GM12874 (cell line): ENCODE measurements at regions not wholly inside any gene's neighbourhood (a gene's known extent, or its start where the extent isn't known, plus 50 kb on each side); places are given as distances from the start of the nearest gene placed in this dataset.

Experiments
- CTCF ChIP-seq: IDR thresholded peaks from 2 replicates; pipeline ENCODE4 v1.5.1; 2011; ENCODE audit warnings: low read depth, mild to moderate bottlenecking, control low read depth, low read length, moderate library complexity; ENCODE audit not compliant: insufficient read depth

GRCh38 chr6:156617376-156617775, 159.8 kb upstream of the ARID1B start:
- TF ChIP-seq CTCF, result no peak

GRCh38 chr6:156616495-156616894, 160.7 kb upstream of the ARID1B start:
- no peak for TF ChIP-seq CTCF

- no peak for TF ChIP-seq CTCF
Observed at GRCh38 chr6:156613996-156614395, 163.2 kb upstream of the ARID1B start.

- TF ChIP-seq CTCF, result no peak
Observed at GRCh38 chr6:156612361-156612760, 164.8 kb upstream of the ARID1B start.

- no peak for TF ChIP-seq CTCF
Observed at GRCh38 chr6:156602066-156602385, 175.2 kb upstream of the ARID1B start.

GRCh38 chr6:156601152-156602065, 175.8 kb upstream of the ARID1B start:
- TF ChIP-seq CTCF, result no peak

GRCh38 chr6:156600678-156601077, 176.5 kb upstream of the ARID1B start:
- TF ChIP-seq CTCF, result no peak
